Activated naive CD4-positive, alpha-beta T cell treated with Interleukin-2 at 50 U/mL for 16 hours (primary cell): ENCODE measurements at regions not wholly inside any gene's neighbourhood (a gene's known extent, or its start where the extent isn't known, plus 50 kb on each side); places are given as distances from the start of the nearest gene placed in this dataset.

ENCODE experiments used
- DNase-seq: peaks from one replicate; pipeline ENCODE4 v3.0.0-alpha.2; 2020

DNA sequence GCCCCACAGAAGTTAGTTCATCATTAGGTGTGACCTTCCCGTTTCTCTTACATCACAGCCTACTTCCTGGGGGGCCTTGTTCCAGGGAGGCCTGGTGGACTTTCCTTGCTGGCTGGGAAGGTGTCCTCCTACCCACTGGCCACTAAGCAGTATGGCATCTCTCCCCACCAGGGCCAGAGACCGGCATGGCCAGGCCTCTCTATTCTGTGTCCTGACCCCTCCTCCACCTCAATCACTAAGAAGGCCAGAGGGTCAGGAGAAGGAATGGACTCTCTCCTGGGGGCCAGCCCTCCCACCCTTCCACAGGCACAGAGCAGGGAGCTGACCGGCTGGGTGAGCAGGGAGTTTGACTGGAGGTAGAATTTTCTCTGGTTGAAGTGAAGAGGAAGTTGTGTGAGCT, 81.9 kb downstream of the PJA1 start:
- no peak for DNase-seq

DNA sequence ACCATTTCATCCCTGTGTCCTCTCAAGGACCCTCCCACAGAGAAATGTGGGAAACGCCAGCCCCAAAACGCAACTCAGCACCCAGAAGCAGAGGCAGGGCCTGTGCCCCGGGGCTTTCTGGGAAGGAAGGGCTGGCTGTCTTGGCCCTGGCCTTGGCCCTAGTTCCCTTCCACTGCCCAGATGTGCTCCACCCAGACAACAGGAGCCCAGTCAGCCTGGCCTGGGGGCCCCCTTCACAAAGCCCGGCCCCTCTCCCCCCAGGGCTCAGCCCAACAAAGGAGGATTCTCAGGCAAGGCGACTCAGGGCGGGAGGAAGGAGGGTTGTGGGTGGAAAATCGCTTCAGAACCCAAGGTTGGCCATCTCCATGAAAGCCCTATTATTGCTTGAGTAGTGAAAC, 82.5 kb downstream of the PJA1 start:
- no peak for DNase-seq

DNA sequence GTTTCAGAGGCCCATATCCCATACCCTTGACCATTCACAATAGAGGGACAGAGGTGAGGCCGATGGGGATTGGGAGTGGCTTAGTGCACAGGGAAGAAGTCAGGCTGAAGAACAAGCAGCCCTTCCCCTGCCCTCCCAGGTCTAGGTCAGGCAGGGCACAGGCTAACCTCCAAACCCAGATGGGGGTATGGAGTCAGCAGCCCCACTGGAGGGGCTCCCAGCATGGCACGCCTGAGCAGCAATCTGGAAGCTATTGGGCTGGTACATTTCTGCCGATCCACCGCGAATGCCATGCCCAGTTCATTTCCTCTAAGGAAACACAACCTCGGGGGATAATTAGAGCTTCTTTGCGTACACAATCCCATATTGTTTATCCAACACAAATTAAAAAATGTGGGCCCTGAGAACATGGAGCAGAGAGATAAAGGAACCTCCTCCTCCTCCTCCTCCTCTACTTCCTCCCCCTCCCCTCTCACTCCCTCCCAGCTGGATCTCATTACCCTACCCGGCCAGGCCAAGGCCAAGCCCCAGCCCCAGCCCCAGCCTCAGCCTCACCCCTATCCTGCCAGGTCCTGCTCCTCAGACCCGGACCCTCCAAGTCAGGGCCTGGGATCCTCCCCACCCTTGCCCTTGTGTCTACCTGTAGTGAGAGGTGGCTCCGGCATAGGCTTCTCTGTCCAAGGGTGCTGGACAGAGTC, 83.0 kb downstream of the PJA1 start:
- DNase-seq: no peak

DNA sequence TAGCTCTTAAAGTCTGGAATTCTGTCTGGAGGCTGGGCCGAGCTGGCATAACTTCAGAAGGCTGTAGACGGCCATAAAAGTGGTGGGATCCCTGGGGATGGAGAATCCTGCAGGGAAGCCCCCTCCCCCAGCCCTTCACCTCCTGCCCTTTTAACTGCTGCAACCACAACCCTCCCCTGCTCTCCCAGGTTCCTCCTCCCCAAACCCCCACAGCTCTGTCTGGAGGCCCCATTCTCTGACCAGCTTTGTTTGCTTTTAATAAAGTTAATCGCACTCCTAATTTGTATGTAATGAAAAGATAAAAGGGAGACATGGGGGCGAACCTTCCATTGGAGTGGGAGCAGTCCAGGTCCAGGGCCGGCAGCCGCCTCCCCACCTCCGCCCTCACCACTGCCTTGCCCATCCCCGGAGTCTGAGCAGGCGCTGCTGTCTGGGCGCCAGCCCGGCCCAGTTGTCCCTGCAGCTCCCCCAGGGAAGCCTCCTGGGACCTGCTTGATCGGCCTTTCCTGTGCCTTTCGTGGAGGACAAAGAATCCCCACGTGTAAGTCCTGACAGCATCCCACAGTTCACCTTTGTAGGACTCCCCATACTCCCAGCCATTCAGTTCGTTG, 84.3 kb downstream of the PJA1 start:
- DNase-seq: no peak

DNA sequence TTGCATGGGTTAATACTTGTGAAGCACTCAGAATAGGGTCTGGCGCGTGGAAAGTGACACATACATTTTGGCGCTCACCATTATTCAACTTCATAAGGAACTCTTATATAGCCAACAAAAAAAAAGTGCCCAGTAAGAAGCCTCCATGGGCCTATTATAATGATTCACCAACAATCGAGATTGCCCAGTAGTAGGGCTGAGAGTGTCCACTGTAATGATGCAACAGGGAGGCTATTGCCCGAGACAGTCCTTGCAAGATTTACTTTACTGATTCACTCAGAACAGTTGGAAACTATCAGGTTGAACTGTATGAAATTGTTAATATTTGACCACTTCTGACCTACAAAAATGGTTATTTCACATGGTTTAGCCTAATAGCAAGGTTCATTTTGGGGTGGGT, 86.0 kb downstream of the PJA1 start:
- no peak for DNase-seq

DNA sequence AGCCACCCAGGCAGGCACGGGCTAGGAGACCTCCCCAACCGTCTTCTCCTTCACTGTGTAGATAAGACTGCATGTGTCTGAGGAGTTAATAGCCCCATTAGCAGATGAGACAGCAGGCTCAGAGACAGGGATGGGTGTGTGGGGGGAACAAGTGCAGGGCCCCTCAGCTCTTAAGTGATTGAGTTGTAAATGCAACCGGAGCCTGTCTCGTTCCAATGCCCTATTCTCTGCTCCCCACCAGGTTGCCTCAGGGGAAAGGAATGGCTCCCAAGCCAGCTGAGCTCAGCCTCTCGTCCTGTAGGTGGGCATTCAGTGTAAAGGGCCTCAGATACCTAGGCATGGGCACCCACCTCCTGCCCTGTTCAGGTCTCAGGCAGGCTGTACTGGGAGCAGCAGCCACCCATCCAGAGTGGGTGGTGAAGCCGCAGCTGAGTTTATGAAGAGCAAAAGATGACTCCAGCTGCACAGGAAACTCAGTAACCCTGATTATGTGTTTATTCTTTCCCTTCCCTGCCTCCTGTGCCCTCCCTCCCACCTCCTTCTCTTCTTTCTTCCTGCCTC, 87.3 kb downstream of the PJA1 start:
- no peak for DNase-seq

DNA sequence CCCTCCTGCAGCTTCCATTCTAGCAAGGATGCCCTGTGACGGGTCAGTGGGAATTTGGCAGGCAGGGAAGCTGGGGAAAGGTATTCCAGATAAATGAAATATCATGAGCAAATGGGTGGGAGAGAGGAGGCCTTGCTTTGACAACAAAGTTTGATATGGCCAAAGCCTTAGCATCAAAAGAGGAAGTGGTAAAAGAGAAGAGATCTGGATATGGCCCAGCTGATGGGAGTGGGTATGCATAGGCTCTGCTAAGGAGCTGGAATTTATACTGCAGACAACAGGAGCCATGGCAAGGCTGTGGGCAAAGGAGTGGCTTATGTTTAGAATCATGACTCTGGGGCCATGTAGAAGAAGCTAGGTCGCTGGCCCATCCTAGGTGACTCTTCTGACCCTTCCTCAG, 89.2 kb downstream of the PJA1 start:
- DNase-seq: no peak

DNA sequence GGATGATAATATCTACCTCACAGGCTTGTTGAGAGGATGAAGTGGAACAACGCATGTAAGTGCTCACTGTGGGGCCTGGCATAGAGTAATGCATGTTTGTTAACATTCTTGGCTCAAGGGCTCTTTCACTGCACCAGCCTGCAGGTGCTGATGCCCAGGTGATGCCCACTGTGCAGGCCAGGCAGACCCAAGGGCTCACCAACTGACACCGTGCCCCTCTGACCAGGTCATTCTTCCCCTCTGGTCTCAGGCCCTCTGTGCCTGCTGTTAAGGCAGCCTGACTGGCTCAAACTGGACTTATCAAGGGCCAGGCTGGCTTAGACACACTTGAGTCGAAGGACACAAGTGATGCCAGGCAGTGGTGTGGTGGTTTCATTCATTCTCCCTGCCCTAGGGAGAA, 90.5 kb downstream of the PJA1 start:
- no peak for DNase-seq

DNA sequence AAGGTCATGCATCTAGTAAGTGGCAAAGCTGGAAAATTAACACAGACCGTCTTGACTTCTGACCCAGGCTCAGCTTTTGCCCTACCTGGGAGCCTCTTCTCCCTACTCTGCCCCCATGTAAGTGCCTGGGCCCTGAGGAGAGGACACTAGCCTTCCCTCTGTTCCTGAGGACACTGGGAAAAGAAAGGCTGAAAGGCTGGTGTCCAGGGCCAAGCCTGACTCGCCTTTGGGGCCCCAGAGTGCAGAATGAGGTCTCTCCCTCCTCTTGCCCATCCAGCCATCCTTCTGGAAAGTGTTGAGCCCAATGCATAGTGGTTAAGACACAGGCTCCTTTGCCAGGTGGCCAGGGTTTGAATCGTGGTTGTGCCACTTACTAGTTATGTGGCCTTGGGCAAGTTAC, 91.5 kb downstream of the PJA1 start:
- no peak for DNase-seq

DNA sequence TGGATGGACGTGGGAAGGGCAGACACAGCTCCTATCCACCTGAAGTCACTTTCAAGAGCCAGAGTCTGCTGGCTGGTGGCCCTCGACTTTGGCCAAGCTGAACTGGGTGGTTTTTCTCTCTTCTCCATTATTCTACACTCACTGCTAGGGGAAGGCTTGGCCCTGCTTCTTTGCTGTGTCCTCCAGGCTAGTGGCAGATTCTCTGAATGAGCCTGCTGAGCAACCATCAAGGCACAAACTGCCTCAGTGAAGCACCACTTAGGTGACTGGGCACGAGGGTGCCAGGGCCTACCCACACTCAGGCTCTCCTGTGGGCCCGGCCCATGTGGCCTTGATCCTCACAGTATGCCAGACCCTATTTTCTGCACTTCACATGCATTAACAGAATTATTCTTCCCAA, 92.0 kb downstream of the PJA1 start:
- no peak for DNase-seq

DNA sequence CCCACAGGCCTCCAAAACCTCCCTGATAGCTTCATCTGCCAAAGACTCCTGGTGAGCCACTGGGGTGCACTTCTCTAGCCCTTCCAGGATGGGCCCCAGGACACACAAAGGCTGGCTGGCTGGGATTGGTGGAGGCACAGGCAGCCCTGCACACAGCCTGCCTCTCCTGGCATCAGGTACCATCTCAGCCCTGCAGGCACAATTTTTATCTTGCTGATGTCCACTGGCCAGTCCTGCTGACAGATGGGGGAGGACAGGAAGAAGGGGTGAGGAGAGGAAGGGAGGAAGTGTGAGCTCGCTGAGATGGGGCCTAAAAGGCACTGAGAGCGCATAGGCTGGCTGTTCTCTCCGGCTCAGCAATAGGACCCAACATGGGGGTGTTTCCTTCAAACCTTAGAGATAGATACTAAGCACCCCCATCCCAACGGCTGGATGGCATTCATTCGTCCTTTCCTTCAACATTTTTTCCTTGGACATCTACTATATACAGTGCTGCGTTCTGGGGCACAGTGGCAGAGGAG, 92.7 kb downstream of the PJA1 start:
- no peak for DNase-seq

DNA sequence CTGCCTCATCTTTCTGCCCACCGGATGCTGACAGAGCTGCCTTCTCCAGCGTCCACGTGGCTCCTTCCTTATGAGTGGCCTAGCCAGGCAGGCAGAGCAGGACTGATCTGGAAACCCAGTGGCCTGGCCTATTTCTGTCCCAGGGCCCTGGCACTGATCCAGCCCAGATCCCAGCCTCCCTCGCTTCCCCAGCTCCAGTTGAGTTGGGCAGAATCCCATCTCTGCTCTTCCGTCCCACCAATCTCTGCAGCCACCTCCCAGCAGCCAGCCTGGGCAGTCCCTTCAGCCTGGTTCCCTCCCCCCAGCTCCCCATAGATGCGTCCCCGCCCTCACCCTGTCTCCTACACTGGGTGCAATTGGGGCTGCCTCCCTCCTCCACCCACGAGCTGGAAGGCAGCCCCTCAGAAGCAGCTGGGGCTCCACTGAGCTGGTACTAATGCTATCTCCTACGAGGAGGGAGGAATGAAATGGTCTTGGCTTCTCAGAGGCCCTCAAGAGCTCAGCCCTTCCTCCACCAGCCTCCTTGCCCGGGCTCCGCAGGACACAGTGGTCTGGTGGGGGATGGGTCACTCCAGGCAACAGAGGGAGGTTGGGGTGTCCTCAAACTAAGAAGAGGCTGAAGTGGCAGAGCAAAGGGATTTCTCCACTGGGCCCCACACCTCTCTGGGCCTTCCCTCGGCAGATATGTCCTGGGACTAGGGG, 94.2 kb downstream of the PJA1 start:
- DNase-seq: no peak

DNA sequence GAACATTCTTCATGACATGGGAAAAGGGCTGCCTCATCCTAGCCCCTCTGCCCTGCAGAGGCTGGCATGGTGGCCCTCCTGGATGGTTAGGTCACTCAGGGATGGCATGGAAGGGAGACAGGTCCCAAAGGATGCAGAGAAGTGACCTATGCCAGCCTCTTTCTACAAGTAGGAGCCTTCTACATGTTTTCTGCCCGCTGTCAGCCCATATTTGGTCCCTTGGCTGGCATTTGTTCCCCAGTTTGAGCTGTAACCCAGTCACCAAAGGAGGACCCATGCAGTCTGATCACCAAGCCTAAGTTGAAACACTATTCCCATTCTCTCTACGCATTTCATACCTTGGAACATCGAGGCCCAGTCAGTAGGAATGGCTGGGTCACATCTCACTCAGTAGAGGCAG, 95.4 kb downstream of the PJA1 start:
- DNase-seq: no peak

DNA sequence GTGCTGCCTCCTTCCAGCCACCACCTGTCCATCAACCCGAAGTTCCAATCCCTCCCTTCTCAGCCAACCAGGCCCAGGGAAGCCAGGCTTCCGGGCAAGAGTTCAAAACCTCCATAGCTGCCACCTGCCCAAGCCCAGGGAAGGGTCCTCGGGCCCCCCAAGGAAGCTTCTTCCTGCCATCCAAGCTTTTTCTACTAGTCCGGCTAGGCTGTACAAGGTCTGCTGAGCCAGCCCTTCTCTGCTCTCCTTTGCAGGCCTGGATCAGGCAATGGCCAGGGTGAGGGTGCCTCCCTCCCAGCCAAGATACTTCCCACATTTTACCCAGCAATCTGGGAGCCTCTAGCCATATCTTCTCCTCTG, 96.2 kb downstream of the PJA1 start:
- no peak for DNase-seq

DNA sequence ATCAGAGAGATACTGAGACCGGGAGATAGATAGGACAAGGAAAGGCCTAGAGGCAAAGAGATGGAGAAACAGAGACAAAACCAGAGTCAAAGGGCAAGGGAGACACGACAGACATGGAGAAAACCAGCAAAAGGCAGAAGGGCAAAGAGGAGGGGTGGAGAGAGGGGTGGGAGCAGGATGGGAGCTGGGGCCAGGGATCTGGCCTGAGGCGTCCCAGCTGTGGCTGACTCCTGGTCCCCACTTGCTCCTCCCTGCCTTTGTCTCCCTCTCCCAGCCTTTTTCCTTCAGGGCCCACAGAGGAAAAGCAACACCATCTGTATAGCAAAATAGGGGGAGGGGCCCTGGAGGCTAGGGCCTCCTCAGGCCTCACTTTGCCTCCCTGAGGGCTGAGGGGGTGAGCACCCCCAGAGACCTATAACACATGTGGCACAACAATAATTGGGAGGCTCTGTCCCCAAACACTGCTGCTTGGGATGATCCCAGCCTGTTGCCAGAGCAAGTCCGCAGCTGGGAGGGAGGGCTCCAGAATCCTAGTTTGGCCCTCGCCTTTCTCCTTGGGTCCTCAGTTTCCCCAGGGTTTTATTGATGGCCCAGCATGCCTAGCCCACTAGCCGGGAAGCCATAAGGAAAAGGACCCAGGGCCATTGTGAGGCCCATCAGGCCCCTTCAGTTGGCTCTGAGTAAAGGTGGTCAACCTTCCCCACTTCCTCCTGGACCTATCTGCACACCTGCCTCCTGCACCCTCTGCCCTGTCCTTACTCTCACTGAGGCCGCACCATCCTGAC, 96.8 kb downstream of the PJA1 start:
- DNase-seq: no peak

DNA sequence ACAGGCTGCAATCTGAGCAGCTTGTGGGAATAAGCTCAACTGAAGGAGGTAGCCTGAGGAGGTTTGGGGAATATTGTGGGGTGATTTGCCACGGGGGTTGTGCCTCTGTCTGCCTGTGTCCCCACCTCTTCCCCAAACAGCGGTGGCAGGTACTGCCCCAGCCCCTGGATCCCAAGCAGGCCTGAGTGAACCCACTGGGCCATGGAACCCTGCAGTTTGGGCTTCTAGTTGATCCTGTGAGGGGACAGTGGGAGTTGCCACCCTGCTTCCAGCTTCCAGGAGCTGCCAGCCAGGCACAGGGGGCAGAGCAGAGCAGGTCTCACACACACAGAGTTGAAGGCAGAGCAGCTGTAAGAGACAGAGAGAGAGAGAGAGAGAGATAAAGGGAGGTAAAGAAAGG, 97.4 kb downstream of the PJA1 start:
- DNase-seq: no peak

DNA sequence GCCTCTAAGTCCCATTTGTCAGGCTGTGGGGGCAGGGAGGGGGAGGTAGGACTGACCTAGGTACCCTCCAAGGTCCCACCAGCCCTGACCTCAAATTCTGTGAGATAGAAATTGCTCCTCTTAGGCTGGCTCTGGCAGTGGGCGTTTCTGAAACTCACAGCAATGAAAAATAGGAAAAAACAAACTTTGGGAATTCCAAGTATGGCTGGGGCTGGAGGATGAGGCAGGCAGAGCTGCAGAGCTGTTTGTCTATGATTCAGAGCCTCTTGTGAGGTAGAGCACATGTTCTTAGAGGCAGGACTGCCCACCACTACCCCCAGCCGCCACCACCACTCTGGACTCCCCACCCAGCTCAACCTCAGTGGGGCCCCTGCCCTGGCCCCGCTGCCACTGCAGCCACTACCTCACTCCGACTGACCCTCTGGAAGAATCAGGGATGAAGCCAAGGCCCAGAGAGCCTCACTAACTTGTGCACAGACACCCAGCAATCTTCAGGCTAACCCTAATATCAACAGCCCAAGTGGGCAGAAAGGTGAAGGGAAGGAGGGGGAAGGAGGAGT, 98.2 kb downstream of the PJA1 start:
- DNase-seq: no peak

DNA sequence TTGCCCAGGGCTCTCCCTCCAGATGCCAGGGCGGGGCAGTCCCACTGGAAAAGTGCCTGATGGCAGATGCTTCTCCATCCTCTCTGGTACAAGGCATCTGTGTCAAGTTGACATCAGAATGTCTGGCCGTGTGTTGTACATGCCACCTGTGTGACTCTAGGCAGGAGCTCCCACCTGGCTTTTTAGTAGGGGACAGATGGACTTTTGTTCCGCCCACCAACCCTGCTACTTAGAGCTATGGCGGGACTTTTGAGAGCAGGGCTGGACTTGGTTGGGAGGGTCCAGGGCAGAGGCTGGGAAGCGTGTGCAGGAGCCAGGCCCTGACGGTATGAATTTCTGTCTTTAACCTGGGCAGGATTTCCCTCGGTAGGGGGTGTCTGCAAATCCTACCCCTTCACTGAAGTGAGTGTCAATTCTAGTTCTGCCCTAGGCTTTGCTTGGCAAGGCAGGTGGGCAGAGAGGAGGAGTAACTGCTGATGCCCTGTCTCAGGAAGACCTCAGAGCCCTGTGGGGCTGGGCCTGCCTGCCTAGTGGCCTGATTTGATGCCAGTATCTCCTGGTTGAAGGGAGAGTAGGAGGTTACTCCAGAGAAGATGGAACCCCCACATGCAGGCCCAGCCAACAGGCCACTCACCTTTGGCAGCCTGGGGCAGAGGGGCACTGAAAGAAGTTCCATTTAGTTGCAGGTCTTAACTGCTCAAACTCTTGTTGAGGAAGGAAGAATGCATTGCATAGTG, 99.1 kb downstream of the PJA1 start:
- DNase-seq: no peak

DNA sequence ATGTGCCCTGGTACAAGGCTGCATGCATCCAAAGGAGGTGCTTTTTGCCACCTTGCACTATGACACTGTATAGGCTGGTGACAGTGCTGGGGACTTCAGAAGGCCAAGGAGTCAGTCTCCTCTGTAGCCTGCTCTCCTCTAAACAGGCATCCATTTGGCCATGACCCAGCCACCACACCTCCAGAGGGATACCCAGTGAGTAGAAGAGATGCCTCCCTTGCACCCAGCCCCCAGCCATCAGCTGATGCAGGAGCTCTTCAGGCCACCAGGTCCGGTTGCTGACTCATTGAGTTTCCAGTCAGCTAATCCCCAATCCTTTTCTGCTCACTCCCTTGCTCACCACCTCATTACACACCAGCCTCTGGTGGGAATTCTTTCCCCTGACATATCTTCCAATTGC, 99.8 kb downstream of the PJA1 start:
- DNase-seq: no peak

DNA sequence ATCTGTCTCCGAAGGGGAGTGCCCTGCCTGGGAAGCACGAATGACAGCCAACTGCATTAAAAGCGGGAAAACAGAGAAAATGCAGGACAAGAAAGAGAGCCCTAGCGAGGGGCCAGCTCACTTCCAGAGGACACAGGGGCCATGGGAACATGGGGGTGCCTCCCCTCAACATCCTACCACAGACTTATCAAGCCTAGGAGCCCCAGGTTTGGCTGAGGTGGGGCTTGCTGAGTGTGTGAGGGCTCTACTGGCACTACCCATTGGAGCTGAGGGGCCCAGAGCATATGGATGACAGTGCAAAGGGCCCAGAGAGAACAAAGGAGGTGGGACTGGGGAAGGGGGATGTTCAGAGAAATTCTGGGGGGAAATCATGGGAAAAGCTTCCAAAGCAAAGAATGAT, 101.8 kb downstream of the PJA1 start:
- no peak for DNase-seq

DNA sequence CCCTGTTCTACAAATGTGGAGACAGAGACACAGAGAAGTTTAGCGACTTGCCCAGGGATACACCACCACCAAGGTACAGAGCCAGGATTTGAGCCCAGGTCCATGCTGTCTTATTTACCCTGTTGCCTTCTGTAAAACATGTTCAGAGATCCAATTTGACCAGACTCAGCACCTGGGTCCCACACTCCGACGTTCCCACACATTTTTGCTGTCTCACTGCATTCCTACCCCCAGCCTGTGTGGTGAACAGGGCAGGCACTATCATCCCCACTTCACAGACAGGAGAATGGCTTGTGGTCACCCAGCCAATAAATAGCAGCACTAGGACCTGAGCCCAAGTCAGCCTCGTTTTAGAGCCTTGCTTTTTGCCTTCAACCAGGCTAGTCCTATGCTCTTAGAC, 102.8 kb downstream of the PJA1 start:
- DNase-seq: no peak
